ENCODE measurements at regions not wholly inside any gene's neighbourhood (a gene's known extent, or its start where the extent isn't known, plus 50 kb on each side); places are given as distances from the start of the nearest gene placed in this dataset.

GRCh38 chr9:80586786-80587330, 1015.1 kb downstream of the TLE4 start (continued):
- TF ChIP-seq KDM5A (IDR thresholded peaks at IDR 0.05; ENCODE audit: low read length) = no peak
- no peak for TF ChIP-seq RAD21 (IDR thresholded peaks at IDR 0.05 in 1 of 2, conservative IDR thresholded peaks at IDR 0.05 in 1 of 2; ENCODE audit: low read depth in 2 of 2, low read length in 2 of 2)
- no peak for TF ChIP-seq HDAC6 (IDR thresholded peaks at IDR 0.05; ENCODE audit: low read depth, low read length)
- TF ChIP-seq JUN (IDR thresholded peaks at IDR 0.05; ENCODE audit: low read depth, low read length) = no peak
- no peak for TF ChIP-seq TAF1 (IDR thresholded peaks at IDR 0.05; ENCODE audit: low read depth, low read length)
